ENCODE measurements at regions not wholly inside any gene's neighbourhood (a gene's known extent, or its start where the extent isn't known, plus 50 kb on each side); places are given as distances from the start of the nearest gene placed in this dataset.

DNA sequence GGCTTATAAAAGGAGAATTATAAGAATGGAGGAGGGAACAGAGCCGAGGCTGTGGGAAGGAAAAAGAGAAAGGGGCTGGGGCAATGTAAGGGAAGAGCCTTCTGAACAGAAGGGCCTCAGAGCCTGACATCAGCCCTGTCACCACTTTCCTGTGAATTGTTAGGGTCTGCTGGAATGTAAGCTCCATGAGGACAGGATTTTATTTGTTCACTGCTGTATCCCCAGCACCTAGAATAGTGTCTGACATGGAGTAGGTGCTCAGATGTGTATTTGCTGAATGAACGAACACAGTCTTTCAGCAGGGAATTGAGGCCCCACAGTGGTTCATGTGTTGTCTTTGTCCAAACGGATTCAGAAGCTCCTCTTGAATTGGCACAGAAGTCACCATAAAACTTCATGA, 251.5 kb downstream of the OPA1 start:
- DNase-seq (ENCODE audit: insufficient read length) (no peak), FAIRE-seq (no peak)
- TF ChIP-seq POLR2A (IDR thresholded peaks at IDR 0.05; ENCODE audit: low read depth, low read length) (no peak), TAF1 (IDR thresholded peaks at IDR 0.05; ENCODE audit: borderline replicate concordance, low read depth, low read length) (no peak), POLR2AphosphoS5 (IDR thresholded peaks at IDR 0.05; ENCODE audit: low read depth, low read length) (no peak)

DNA sequence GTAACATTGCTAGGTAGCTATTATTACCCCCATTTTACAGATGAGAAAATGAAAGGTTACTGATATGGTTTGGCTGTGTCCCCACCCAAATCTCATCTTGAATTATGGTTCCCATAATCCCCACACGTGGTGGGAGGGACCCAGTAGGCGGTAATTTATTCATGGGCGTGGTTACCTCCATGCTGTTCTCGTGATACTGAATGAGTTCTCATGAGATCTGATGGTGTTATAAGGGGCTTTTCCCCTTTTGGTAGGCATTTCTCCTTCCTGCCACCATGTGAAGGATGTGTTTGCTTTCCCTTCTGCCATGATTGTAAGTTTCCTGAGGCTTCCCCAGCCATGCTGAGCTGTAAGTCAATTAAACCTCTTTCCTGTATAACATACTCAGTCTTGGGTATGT, 252.1 kb downstream of the OPA1 start:
- TF ChIP-seq TAF1 (IDR thresholded peaks at IDR 0.05; ENCODE audit: borderline replicate concordance, low read depth, low read length) (no peak), POLR2A (IDR thresholded peaks at IDR 0.05; ENCODE audit: low read depth, low read length) (no peak), POLR2AphosphoS5 (IDR thresholded peaks at IDR 0.05; ENCODE audit: low read depth, low read length) (no peak)
- DNase-seq (ENCODE audit: insufficient read length) (no peak), FAIRE-seq (no peak)

DNA sequence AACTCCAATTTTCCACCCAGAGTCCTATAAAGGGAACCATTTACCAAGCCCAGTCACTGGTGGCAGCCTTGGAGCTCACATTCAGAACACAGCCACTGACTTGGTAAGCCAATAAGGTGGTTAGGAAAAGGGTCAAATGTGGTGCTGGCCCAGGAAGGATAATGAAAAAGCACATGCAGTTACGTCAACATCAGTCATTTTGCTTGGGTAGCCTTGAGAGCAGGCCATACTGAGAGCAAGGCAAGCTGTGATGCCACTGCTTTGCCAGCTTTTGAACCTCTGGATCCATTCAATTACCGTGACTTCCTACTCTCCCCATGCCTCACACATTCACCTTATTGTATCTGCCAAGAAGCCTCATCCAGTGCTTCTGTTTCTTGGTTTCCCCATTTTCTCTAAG, 253.6 kb downstream of the OPA1 start:
- FAIRE-seq (no peak), DNase-seq (ENCODE audit: insufficient read length) (no peak)
- TF ChIP-seq TAF1 (IDR thresholded peaks at IDR 0.05; ENCODE audit: borderline replicate concordance, low read depth, low read length), result no peak
- TF ChIP-seq POLR2A (IDR thresholded peaks at IDR 0.05; ENCODE audit: low read depth, low read length), result no peak
- TF ChIP-seq POLR2AphosphoS5 (IDR thresholded peaks at IDR 0.05; ENCODE audit: low read depth, low read length), result no peak

DNA sequence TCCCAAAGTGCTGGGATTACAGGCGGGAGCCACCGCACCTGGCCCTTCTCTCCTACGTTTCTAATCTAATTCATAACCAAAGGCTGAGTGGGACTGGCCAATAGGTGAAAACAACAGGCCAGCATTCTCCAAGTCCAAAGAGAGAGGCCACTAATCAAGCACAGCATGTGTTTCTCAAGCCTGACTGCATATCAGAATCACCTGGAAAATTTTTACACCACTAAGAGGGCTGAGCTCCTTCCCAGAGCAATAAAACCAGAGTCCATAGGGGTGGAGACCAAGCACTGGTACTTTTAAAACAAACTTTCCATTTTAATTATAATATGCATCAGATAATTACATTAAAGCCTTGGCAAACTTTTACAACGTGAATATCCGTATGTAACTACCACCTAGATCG, 254.4 kb downstream of the OPA1 start:
- no peak for FAIRE-seq
- TF ChIP-seq TAF1 (IDR thresholded peaks at IDR 0.05; ENCODE audit: borderline replicate concordance, low read depth, low read length) (no peak), POLR2A (IDR thresholded peaks at IDR 0.05; ENCODE audit: low read depth, low read length) (no peak), POLR2AphosphoS5 (IDR thresholded peaks at IDR 0.05; ENCODE audit: low read depth, low read length) (no peak)
- no peak for DNase-seq (ENCODE audit: insufficient read length)

DNA sequence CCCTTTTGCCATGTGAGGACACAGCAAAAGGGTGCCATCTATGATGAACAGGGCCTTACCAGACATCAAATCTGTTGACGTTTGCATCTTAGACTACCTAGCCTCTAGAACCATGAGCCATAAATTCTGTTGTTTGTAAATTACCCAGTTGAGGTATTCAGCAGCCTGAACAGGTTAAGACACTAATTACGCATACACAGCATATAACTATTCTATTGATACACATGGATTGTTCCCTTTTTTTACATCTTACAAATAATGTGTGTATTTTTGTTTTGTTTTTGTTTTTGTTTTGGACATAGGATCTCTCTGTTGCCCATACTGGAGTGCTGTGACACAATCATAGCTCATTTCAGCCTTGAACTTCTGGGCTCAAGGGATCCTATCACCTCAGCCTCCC, 255.5 kb downstream of the OPA1 start:
- no peak for TF ChIP-seq POLR2A (IDR thresholded peaks at IDR 0.05; ENCODE audit: low read depth, low read length)
- TF ChIP-seq POLR2AphosphoS5 (IDR thresholded peaks at IDR 0.05; ENCODE audit: low read depth, low read length), result no peak
- no peak for FAIRE-seq
- DNase-seq (ENCODE audit: insufficient read length), result no peak

DNA sequence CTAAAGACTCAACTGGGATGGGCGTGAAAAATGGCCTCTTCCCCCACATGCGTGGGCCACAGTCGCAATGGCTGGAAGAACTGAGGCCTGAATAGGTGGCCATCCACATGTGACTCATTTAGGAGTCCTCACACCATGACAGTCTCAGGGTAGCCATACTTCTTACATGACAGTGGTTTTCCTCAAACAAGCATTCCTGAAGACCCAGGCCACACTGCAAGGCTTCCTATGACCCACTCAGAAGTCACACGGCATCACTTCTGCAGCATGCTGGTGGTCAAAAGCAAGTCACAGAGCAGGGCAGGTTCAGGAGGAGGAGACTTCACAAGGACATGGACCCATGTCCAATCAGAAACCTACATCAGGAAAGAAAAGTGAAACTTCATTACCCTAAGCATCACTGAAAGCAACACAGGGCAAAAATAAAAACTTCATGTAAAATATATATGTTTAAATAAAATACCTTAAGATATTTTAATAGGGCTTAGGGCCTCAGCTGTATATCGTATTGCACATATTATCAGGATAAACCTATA, 257.1 kb downstream of the OPA1 start:
- DNase-seq (ENCODE audit: insufficient read length) (no peak), FAIRE-seq (no peak)
- TF ChIP-seq POLR2A (IDR thresholded peaks at IDR 0.05; ENCODE audit: low read depth, low read length), result no peak
- no peak for TF ChIP-seq POLR2AphosphoS5 (IDR thresholded peaks at IDR 0.05; ENCODE audit: low read depth, low read length)
- no peak for TF ChIP-seq TAF1 (IDR thresholded peaks at IDR 0.05; ENCODE audit: borderline replicate concordance, low read depth, low read length)

DNA sequence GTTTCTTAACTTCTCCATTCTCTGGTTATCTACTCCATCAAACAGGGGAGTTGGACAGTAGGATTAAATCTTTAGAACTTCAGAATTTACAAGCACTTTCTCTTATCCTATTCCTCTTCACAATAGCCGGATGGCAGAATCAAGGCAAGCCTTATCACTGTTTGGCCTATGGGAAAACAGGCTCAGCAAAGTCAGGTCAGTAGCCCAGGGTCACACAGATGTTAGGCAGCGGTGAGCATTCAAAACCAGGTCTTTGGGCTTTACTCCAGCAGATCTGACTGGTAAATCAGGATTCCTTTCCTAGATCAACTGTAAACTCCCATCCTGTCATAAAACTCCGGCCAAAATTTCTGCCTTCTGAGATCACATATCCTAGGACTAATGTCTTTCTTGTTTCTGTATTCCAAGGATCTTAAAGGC, 258.4 kb downstream of the OPA1 start:
- DNase-seq (ENCODE audit: insufficient read length), result no peak
- no peak for FAIRE-seq
- TF ChIP-seq POLR2AphosphoS5 (IDR thresholded peaks at IDR 0.05; ENCODE audit: low read depth, low read length) (no peak), POLR2A (IDR thresholded peaks at IDR 0.05; ENCODE audit: low read depth, low read length) (no peak), TAF1 (IDR thresholded peaks at IDR 0.05; ENCODE audit: borderline replicate concordance, low read depth, low read length) (no peak)

GRCh38 chr3:193851941-193852674, 259.1 kb downstream of the OPA1 start:
- TF ChIP-seq TAF1 (IDR thresholded peaks at IDR 0.05; ENCODE audit: borderline replicate concordance, low read depth, low read length) (no peak), POLR2AphosphoS5 (IDR thresholded peaks at IDR 0.05; ENCODE audit: low read depth, low read length) (no peak), POLR2A (IDR thresholded peaks at IDR 0.05; ENCODE audit: low read depth, low read length) (no peak)
- DNase-seq (ENCODE audit: insufficient read length) (no peak), FAIRE-seq (no peak)

DNA sequence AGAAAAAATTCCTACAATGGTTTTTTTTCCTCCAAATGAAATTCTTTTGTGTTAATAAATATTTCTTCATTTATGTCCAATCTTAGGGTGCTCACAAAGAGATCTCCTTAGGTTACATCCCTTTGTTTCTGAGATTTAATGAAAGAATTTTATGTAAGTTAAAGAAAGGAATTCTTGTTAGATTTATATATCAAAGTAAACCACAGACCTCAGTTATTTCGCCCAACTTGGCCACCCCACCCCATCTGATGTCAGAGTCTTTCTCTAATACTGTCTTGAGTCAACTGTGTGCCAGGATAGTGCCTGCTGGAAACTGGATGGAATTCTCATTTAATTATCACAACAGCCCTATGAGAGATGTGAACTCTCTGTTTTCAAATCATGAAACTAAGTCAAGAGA, 259.9 kb downstream of the OPA1 start:
- FAIRE-seq (no peak), DNase-seq (ENCODE audit: insufficient read length) (no peak)

GRCh38 chr3:193853511-193854219, 260.7 kb downstream of the OPA1 start:
- TF ChIP-seq TAF1 (IDR thresholded peaks at IDR 0.05; ENCODE audit: borderline replicate concordance, low read depth, low read length), result no peak
- no peak for TF ChIP-seq POLR2AphosphoS5 (IDR thresholded peaks at IDR 0.05; ENCODE audit: low read depth, low read length)
- TF ChIP-seq POLR2A (IDR thresholded peaks at IDR 0.05; ENCODE audit: low read depth, low read length), result no peak
- DNase-seq (ENCODE audit: insufficient read length) (no peak), FAIRE-seq (no peak)

More for the DNA sequence above, 259.9 kb downstream of the OPA1 start:
- TF ChIP-seq TAF1 (IDR thresholded peaks at IDR 0.05; ENCODE audit: borderline replicate concordance, low read depth, low read length), result no peak
- TF ChIP-seq POLR2A (IDR thresholded peaks at IDR 0.05; ENCODE audit: low read depth, low read length), result no peak
- no peak for TF ChIP-seq POLR2AphosphoS5 (IDR thresholded peaks at IDR 0.05; ENCODE audit: low read depth, low read length)

GRCh38 chr3:193857996-193858395, 265.0 kb downstream of the OPA1 start:
- TF ChIP-seq TAF1 (IDR thresholded peaks at IDR 0.05; ENCODE audit: borderline replicate concordance, low read depth, low read length) (no peak), POLR2A (IDR thresholded peaks at IDR 0.05; ENCODE audit: low read depth, low read length) (no peak), POLR2AphosphoS5 (IDR thresholded peaks at IDR 0.05; ENCODE audit: low read depth, low read length) (no peak)
- FAIRE-seq (no peak), DNase-seq (ENCODE audit: insufficient read length) (no peak)

DNA sequence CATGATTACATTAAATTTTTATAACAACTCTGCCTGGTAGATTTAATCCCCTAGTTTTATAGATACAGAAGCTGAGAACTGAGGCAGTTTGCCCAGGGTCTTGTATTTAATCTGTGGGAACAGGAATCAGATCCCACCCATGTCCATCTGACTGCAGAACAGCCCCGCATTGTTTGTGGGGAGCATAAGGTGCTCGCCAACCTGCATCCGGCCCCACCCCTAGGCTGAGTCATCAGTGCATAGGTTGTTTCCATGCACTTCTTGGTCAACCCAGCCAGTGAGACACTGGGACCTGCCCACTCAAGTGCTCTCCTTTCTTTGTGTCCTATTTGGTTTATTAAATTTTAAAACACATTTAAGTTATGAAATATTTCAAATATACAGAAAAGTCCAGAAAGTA, 266.2 kb downstream of the OPA1 start:
- FAIRE-seq, result no peak
- TF ChIP-seq TAF1 (IDR thresholded peaks at IDR 0.05; ENCODE audit: borderline replicate concordance, low read depth, low read length) (no peak), POLR2A (IDR thresholded peaks at IDR 0.05; ENCODE audit: low read depth, low read length) (no peak), POLR2AphosphoS5 (IDR thresholded peaks at IDR 0.05; ENCODE audit: low read depth, low read length) (no peak)
- no peak for DNase-seq (ENCODE audit: insufficient read length)

All from GM12892 (cell line).